ENCODE measurements at regions not wholly inside any gene's neighbourhood (a gene's known extent, or its start where the extent isn't known, plus 50 kb on each side); places are given as distances from the start of the nearest gene placed in this dataset.
"Not testable (repeated sequence)": the region's sequence is repeated elsewhere in the genome, so short reads cannot be mapped to it uniquely, and the experiment has no call there.

GRCh38 chr17:43315858-43316521 is 82.2 kb upstream of the RNU2-1 start:
- DNase-seq: no peak

- DNase-seq: no peak
Observed at GRCh38 chr17:43315369-43315768, 81.6 kb upstream of the RNU2-1 start.

DNA sequence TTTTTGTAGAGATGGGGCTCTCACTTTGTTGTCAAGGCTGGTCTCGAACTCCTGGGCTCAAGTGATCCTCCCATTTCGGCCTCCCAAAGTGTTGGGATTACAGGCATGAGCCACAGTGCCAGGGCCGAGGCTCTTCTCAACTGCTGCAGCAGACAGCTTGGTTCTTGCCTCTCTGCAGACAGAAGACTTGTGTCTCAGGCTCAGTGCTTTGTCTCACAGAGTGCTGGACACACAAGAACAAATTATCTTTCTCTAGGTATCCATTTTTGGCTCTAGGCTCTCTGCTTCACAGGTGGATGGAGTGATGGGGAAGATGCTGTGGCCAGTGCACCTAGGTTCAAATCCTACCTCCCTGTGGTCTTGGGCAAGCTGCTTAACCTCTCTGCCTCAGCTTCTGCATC is 80.8 kb upstream of the RNU2-1 start:
- no peak for DNase-seq

DNA sequence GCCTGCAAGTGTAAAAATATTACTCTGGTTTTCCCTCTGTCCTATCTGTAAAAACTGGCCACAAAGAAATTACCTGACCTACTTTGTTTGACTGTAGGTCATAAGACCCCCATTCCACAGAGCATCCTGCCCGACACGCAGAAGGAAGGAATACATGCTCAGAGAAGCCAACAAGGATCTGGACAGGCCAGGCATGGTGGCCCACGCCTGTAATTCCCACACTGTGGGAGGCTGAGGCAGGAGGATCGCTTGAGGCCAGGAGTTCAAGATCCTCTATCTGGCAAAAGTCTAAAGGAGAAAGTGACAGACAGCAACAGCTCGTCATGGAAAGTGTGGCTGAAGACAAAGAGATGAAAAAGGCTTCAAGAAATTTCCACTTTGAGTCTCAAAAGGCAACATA is 78.2 kb upstream of the RNU2-1 start:
- no peak for DNase-seq

- DNase-seq: no peak
Observed at GRCh38 chr17:43309505-43310332, 75.9 kb upstream of the RNU2-1 start.

DNA sequence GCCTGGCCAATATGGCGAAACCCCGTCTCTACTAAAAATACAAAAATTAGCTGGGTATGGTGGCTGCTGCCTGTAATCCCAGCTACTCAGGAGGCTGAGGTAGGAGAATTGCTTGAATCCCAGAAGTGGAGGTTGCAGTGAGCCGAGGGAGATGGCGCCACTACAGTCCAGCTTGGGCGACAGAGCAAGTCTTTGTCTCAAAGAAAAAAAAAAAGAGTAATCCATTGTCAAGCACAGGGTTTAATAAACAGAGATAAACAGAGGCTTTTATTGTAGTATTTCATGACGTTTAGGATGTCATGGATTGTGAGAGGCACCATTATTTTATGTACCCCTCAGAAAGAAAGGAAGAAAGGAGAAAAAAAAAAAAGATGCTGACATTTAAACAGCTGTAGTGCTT is 75.2 kb upstream of the RNU2-1 start:
- DNase-seq: no peak

GRCh38 chr17:43304792-43305191 is 71.0 kb upstream of the RNU2-1 start:
- not testable (repeated sequence) for DNase-seq

DNA sequence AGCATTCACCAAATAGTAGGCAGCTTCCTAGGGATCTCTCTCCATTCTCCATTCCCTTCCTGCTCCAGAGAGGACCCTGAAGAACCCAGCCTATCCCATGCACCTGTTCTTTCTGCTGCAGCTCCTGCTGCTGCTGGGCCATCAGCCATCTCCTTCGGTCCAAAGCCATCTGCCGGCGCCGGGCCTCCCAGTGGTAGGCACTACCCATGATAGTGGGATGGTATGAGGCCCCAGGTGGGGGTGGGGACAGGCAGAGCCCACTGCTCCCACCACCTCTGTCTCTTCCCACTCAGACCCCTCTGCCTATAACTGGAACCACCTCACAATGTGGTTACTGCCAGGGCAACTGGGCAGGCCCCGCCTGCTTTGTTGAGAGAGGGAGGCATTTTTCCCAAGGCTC is 69.3 kb upstream of the RNU2-1 start:
- not testable (repeated sequence) for DNase-seq

- DNase-seq: not testable (repeated sequence)
Observed at GRCh38 chr17:43299300-43300076, 65.7 kb upstream of the RNU2-1 start.

- DNase-seq: not testable (repeated sequence)
Observed at GRCh38 chr17:43289670-43290069, 55.9 kb upstream of the RNU2-1 start.

GRCh38 chr17:43283606-43284005 is 49.8 kb upstream of the RNU2-1 start:
- DNase-seq: not testable (repeated sequence)
